ENCODE measurements at regions not wholly inside any gene's neighbourhood (a gene's known extent, or its start where the extent isn't known, plus 50 kb on each side); places are given as distances from the start of the nearest gene placed in this dataset.

- no peak for DNase-seq
- dilution Hi-C loops (cut with HindIII; ENCODE audit: low sequenced_read_pairs, unreplicated experiment) = no loop called here
- Histone ChIP-seq H3K14ac (replicated peaks; ENCODE audit: low read depth, low read length) (no peak overlapping the region), H3K23ac (ENCODE audit: low read depth, low read length) (no peak overlapping the region), H3K56ac (ENCODE audit: extremely low read depth, insufficient read depth, low read length) (no peak overlapping the region), H3K79me1 (ENCODE audit: low read depth in 1 of 2, low read length in 2 of 2) (no peaks in the 10 kb centered on the region), H2AK9ac (replicated peaks; ENCODE audit: low read depth, low read length, poor library complexity) (no peak overlapping the region), H2AFZ (replicated peaks; ENCODE audit: low read length, poor library complexity) (no peak overlapping the region), H3K4me3 (ENCODE audit: insufficient read depth, low read depth, low read length) (no peak overlapping the region), H3K9ac (ENCODE audit: low read depth, low read length) (no peak overlapping the region), H3K9me3 (ENCODE audit: control insufficient read depth, insufficient read depth, low read length) (no peaks in the 10 kb centered on the region), H3K18ac (ENCODE audit: low read depth, low read length) (no peak overlapping the region), H3K36me3 (ENCODE audit: control insufficient read depth, insufficient read depth, low read length) (no peaks in the 10 kb centered on the region), H2BK20ac (ENCODE audit: low read depth, low read length) (no peak overlapping the region), H2AK5ac (ENCODE audit: low read depth, low read length) (no peak overlapping the region), H3K9me1 (ENCODE audit: insufficient read depth, low read length) (no peaks in the 10 kb centered on the region), H4K91ac (ENCODE audit: insufficient read depth, low read depth, low read length) (no peak overlapping the region), H3K4me1 (ENCODE audit: control insufficient read depth, insufficient read depth, low read length) (no peaks in the 10 kb centered on the region), H3K4ac (ENCODE audit: low read depth, low read length) (no peak overlapping the region), H3K27ac (ENCODE audit: insufficient read depth, low read length) (no peak overlapping the region), H2BK5ac (ENCODE audit: low read depth, low read length, poor library complexity, severe bottlenecking) (no peak overlapping the region), H3K4me2 (ENCODE audit: low read depth, low read length) (no peak overlapping the region), H4K20me1 (ENCODE audit: insufficient read depth, low read length) (no peaks in the 10 kb centered on the region), H2BK15ac (ENCODE audit: low read depth, low read length) (no peak overlapping the region), H4K5ac (ENCODE audit: low read depth, low read length) (no peak overlapping the region), H2BK120ac (ENCODE audit: low read depth, low read length) (no peak overlapping the region), H3K27me3 (ENCODE audit: control insufficient read depth, insufficient read depth, low read length) (no peaks in the 10 kb centered on the region; the same call in 1 of the 2 replicates), H4K8ac (ENCODE audit: low read depth in 2 of 2, low read length in 2 of 2) (no peak overlapping the region)
- POLR2A ChIA-PET (ENCODE audit: unreplicated experiment) = no interaction called here
- in situ Hi-C loops (cut with MboI; ENCODE audit: low sequenced_read_pairs) = no loop called here
- no CpG with 5 or more reads among the region's 2 CpGs for WGBS, 2 experiments (ENCODE audit: extremely low coverage in 2 of 2, insufficient read length in 1 of 2)
- TF ChIP-seq MAZ (IDR thresholded peaks at IDR 0.05; ENCODE audit: borderline replicate concordance, low read depth, low read length) = no peak
- no peak for TF ChIP-seq RAD21 (IDR thresholded peaks at IDR 0.05; ENCODE audit: low read length)
- TF ChIP-seq, protein P1, sequence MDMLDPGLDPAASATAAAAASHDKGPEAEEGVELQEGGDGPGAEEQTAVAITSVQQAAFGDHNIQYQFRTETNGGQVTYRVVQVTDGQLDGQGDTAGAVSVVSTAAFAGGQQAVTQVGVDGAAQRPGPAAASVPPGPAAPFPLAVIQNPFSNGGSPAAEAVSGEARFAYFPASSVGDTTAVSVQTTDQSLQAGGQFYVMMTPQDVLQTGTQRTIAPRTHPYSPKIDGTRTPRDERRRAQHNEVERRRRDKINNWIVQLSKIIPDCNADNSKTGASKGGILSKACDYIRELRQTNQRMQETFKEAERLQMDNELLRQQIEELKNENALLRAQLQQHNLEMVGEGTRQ (IDR thresholded peaks at IDR 0.05; ENCODE audit: low read depth, low read length) = no peak
- TF ChIP-seq POLR2A (IDR thresholded peaks at IDR 0.05; ENCODE audit: low read depth, low read length) = no peak
- TF ChIP-seq, protein P2, sequence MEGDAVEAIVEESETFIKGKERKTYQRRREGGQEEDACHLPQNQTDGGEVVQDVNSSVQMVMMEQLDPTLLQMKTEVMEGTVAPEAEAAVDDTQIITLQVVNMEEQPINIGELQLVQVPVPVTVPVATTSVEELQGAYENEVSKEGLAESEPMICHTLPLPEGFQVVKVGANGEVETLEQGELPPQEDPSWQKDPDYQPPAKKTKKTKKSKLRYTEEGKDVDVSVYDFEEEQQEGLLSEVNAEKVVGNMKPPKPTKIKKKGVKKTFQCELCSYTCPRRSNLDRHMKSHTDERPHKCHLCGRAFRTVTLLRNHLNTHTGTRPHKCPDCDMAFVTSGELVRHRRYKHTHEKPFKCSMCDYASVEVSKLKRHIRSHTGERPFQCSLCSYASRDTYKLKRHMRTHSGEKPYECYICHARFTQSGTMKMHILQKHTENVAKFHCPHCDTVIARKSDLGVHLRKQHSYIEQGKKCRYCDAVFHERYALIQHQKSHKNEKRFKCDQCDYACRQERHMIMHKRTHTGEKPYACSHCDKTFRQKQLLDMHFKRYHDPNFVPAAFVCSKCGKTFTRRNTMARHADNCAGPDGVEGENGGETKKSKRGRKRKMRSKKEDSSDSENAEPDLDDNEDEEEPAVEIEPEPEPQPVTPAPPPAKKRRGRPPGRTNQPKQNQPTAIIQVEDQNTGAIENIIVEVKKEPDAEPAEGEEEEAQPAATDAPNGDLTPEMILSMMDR (conservative IDR thresholded peaks at IDR 0.05; ENCODE audit: low read depth, low read length) = no peak
- no peak for TF ChIP-seq CEBPB (IDR thresholded peaks at IDR 0.05; ENCODE audit: low read depth, low read length)
- TF ChIP-seq RFX5 (IDR thresholded peaks at IDR 0.05; ENCODE audit: low read depth, low read length) = no peak
- TF ChIP-seq RCOR1 (IDR thresholded peaks at IDR 0.05; ENCODE audit: insufficient replicate concordance, low read length) = no peak
- TF ChIP-seq FOS (IDR thresholded peaks at IDR 0.05; ENCODE audit: low read depth, low read length) = no peak
- TF ChIP-seq MAFK (IDR thresholded peaks at IDR 0.05; ENCODE audit: low read depth, low read length) = no peak
- TF ChIP-seq MXI1 (IDR thresholded peaks at IDR 0.05; ENCODE audit: borderline replicate concordance, low read depth, low read length) = no peak
- no peak for TF ChIP-seq NFE2L2 (IDR thresholded peaks at IDR 0.05; ENCODE audit: low read depth, low read length)
- no peak for TF ChIP-seq SMC3 (IDR thresholded peaks at IDR 0.05; ENCODE audit: low read depth, low read length)
- no peak for TF ChIP-seq ELK1 (IDR thresholded peaks at IDR 0.05; ENCODE audit: borderline replicate concordance, low read depth, low read length)
- ATAC-seq (ENCODE audit: low read depth) = no peak
- CTCF ChIA-PET = no interaction called here
- intact Hi-C loops (cut with micrococcal nuclease) = no loop called here
- no TSS peak for BruUV-seq (replicated peaks)
Observed at GRCh38 chr4:83738895-83739294, 203.0 kb downstream of the GPAT3 start.

Data from IMR-90 (cell line).